Stimulated activated CD4-positive, alpha-beta T cell treated with anti-CD3 and anti-CD28 coated beads, Interleukin-12 subunit alpha, Interleukin-12 subunit beta, amount 100 ng/mL, for 24 hours (primary cell): ENCODE measurements at regions not wholly inside any gene's neighbourhood (a gene's known extent, or its start where the extent isn't known, plus 50 kb on each side); places are given as distances from the start of the nearest gene placed in this dataset.
A peak's percentile ranks its signal among the peaks of the same experiment; 100 is the strongest.

Experiments used
- DNase-seq, 2 experiments: peaks; one replicate each; pipeline ENCODE4 v3.0.0-alpha.2; 2020; ENCODE audit warnings: low read depth in 2 of 2

GRCh38 chr11:95353706-95354105, 122.7 kb upstream of the SESN3 start:
- DNase-seq: no peak

DNA sequence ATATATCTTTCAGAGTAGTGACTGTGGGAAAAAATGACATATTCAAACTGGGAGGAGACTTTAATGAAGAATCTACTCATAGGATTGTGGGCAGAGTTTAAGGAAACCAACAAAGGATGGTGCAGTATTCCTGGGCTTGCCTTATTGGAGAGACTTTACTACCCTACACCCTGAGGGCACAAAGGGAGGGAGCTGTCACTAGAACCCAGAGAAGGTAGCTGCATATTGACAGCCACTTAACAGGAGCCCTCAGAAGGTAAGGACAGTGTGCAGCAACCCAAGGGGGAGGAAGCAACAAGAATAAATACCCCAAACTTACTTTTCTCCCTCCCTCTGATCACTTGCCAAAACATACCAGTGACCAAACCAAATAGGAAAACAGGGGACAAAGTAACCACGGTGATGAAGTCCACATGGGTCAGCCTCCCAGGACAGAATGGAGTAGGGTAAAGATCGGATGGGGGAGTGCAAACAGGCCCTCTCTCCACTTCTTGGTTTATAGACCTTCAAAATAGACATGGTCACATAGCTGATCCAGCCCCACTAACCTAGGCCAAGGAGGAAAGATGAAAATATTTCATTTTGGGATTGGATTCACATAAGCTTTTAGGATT, 121.8 kb upstream of the SESN3 start:
- no peak for DNase-seq

GRCh38 chr11:95349345-95349942, 118.4 kb upstream of the SESN3 start:
- DNase-seq: no peak

- no peak for DNase-seq
Measured at GRCh38 chr11:95346265-95346664, 115.3 kb upstream of the SESN3 start.

- no peak for DNase-seq
Measured at GRCh38 chr11:95345651-95346050, 114.6 kb upstream of the SESN3 start.

DNA sequence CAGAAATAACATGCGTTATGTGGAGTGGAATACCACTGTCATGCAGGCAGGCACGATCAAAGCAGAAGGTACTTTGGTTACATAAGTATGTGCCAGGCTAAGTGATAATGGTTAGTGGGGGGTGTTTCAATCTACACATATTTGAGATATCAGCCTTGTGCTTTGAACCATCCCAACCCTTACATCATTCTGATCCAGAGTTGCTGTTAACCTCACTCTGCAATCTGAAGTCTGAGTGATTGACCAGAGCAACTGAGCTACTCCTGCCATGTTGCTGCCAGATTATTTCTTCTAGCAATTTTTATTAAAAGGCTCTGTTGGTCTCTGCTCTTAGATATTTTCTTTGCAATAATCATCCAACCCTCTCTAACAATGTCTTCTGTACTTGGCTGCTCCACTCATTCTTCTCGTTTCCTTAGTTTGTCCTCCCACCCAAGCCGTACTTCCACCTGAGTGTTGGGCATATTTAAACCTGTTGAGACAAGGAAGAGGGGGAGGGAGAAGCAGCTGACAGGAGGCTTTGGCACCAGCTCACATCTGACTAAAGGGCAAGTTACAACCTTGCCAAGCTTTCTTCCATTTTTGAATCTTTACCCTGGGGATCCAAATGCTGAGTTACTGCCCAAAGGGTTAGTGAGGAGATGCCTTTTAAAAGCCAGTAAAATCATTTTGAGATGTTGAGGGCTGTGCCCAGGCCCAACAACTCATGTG, 114.1 kb upstream of the SESN3 start:
- no peak for DNase-seq

DNA sequence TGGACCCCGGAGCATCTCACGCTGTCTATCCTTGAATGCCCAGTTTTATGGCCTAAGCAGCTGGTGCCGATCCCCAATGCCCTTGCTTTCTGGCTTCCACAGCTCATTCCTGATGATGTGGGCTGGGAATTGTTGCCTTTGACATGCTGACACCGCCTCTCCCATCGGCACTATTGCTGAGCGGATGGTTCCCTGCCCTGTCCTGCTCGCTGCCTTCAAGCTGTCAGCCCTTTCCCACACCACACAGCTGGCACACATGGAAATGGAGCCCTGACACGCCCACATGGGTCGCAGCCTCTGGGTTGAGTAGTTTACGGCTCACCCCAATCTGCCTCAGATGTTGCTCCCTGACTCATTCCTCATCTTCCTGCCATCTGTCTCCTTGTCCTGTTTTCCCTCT, 110.2 kb upstream of the SESN3 start:
- no peak for DNase-seq

GRCh38 chr11:95339086-95339901, 108.3 kb upstream of the SESN3 start:
- no peak for DNase-seq

DNA sequence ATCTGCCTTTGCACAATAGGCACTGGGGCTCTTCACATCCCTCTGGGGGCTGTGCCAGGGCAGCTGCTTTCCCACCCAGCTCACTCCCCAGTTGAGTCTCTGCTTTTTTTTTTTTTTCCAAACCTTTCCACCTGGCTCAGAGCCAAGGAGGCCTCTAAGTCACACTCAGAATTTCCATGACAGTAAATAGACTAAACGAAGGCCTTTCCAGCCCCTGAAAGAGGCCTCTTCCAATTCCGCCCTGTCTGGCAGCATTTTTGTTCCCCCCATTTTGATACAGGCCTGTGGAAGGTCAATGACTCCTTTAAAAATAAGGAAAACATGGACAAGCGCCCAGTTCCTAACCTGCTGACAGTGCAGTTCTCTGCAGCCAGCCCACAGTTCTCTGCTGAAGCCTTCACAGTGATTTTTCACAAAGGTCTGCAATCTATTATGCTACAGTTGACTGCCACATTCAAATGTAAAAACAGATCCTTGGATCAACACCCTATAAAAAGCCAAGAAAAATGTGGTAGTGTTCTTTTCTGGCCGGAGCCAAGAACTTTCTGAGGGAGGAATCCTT, 107.5 kb upstream of the SESN3 start:
- DNase-seq: no peak

DNA sequence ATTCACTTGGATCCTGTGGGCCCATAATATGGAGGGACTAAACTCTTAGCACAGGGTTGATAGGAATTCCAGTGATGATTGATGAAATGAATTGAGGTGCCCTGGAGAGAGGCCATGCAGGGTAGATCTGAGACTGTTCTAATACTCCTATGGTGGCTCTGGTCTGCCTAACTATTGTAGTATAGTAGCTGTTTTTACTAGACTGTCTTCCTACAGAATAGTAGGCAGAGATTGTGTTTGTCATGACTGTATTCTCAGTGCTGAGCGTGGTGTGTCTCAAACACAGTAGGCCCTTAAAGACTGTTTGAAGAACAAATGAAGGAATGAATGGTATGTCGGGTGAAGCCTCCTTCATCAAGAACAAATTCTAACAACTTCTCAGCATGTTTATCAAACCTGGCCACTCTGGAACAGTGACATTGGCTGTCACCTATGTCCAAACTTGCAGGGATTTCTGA, 107.0 kb upstream of the SESN3 start:
- no peak for DNase-seq

- DNase-seq: peak; percentile 17 to 35
Measured at GRCh38 chr11:95337175-95337957, 106.4 kb upstream of the SESN3 start.

GRCh38 chr11:95335989-95336388, 105.0 kb upstream of the SESN3 start:
- no peak for DNase-seq

GRCh38 chr11:95331161-95331560, 100.2 kb upstream of the SESN3 start:
- DNase-seq: no peak

- no peak for DNase-seq
Measured at GRCh38 chr11:95330302-95330701, 99.3 kb upstream of the SESN3 start.

DNA sequence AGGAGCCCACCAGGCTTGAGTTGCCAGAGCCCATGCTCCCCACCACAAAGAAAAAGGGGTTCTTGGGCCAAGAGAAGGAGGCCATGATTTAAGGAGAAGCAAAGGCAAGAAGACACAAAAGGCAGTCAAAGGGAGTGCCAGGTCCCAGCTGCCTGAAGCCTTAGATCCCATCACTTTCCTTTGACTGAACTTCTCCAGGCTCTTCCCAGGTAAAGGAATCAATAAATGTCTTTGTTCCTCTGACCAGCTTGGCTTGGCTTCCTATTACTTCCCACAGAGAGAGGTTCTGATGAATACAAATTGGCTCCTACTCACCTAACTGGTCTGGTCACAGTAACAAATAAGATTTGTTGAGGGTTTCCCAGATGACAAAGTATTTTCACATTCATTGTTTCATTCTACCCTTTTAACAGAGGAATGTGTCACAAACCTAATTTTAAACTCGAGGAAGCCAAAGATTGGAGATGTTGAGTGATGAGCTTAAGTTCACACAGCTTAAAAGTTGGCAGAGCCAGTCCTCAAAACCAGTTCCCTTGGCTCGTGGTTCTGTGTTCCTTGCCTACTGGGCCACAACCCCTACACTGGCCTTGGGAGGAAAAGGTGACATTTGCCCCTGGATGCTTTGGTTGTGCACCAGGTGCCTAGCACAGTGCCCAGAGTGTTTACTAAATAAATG, 96.4 kb upstream of the SESN3 start:
- DNase-seq: no peak

DNA sequence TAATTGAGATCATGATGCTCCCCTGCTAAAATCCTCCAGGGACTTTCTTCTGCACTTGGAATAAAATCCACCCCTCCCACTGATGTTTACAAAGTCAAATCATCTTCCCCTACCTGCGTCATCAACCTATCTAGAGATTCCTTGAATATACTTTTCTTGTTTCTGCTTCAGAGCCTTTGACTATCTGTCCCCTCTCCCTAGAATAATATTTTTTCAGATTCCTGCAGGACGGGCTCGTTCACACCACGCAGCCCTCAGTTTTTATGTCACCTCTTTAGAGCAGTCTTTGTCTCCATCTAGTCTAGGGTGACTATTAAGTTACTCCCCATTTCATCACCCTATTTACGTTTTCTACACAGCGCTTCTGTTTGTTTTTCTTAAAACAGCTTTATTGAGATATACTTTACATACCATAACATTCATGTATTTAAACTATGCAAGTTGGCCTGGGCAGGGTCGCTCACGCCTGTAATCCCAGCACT, 94.8 kb upstream of the SESN3 start:
- DNase-seq: no peak

DNA sequence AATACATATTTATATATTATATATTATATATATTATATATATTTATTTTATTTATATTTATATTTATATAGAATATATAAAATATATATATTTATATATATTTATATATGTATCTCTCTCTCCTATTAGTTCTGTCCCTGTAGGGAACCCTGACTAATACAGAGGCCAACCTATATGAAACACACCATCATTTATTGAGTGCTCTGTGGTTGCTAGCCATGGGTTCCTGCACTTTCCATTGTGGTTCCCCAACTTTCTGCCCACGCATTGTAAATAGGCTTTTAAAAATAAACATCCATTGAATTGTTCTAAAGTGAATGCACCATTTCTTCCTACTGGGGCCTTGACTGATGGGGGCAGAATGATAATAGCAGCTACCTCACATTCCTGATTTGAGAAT, 93.8 kb upstream of the SESN3 start:
- DNase-seq: no peak

GRCh38 chr11:95322539-95322938, 91.5 kb upstream of the SESN3 start:
- DNase-seq: no peak

DNA sequence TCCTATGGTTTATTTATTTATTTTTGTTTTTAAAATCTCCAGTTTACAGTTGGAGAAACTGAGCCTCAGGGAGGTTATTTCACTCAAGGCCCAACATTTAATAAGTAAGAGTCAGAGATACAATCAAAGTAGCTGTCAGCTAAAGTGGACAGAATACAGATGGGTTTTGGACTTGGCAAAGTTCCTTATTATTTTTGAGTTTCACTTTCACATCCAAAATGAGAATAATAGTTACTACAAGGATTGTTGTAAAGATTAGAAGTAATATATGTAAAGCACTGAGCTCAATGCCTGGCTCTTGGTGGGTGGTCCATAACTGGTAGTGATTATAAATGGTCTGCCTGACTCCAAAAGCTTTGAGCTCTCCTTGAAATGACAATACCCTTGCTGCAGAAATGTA, 87.5 kb upstream of the SESN3 start:
- DNase-seq: no peak

DNA sequence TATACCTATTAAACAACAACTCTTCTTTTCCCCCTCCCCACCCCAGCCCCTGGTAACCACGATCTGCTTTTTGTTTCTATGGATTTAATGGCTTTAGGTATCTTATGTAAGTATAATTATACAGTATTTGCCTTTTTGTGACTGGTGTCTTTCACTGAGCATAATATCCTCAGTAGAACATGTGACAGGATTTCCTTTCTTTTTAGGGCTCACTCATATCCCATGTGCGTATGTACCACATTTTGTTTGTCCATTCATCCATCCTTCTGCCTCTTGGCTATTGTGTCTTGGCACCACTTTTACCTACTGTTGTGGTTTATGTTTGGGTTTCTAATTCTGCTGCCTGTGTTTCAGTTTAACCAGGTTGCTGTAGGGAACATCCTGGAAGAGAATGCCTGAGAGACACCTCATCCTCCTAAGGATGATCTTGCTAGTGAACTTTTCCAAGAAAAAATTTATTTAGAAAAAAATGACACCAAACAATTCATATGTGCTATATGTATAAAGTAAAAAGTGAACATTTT, 77.6 kb upstream of the SESN3 start:
- no peak for DNase-seq
